ENCODE measurements at regions not wholly inside any gene's neighbourhood (a gene's known extent, or its start where the extent isn't known, plus 50 kb on each side); places are given as distances from the start of the nearest gene placed in this dataset.
"Not testable (repeated sequence)": the region's sequence is repeated elsewhere in the genome, so short reads cannot be mapped to it uniquely, and the experiment has no call there.

DNA sequence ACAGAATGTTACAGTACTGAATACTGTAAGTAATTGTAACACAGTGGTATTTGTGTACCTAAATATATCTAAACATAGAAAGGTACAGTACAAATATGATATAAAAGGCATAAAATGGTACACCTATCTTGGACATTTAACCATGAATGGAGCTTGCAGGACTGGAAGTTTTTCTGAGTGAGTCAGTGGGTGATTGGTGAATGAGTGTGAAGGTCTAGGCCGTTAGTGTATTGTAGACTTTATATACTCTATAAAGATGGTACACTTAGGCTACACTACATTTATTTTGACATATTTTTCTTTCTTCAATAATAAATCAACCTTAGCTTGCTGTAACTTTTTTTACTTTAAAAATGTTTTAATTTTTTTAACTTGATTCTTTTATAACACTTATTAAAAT is 422.5 kb upstream of the FSTL5 start:
- no peak for DNase-seq

DNA sequence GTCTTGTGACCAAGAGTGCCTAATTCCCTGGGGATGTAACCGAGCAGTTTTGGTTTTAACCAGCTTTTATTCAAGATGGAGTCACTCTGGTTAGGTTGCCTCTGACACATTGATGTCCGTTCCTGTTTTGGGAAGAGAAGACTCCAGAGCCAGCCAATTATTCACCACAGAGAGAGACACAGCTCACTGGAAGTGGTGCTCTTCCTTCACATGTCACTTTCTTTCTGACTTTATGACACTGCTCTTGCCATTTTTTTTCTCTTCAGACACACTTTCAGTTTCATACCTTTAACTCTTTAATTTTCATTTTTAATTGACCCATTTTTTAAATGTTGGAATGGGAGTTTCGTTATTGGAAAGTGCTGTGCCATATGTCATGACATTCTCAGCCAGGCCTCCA is 418.4 kb upstream of the FSTL5 start:
- DNase-seq, result no peak

GRCh38 chr4:162565730-162566129 is 401.9 kb upstream of the FSTL5 start:
- no peak for DNase-seq

- no peak for DNase-seq
These were observed 396.3 kb upstream of the FSTL5 start for GRCh38 chr4:162560073-162560472.

- no peak for DNase-seq
These were observed 393.8 kb upstream of the FSTL5 start for GRCh38 chr4:162557516-162558106.

- no peak for DNase-seq
These were observed 371.3 kb upstream of the FSTL5 start for GRCh38 chr4:162535121-162535520.

GRCh38 chr4:162523171-162523570 is 359.4 kb upstream of the FSTL5 start:
- no peak for DNase-seq

DNA sequence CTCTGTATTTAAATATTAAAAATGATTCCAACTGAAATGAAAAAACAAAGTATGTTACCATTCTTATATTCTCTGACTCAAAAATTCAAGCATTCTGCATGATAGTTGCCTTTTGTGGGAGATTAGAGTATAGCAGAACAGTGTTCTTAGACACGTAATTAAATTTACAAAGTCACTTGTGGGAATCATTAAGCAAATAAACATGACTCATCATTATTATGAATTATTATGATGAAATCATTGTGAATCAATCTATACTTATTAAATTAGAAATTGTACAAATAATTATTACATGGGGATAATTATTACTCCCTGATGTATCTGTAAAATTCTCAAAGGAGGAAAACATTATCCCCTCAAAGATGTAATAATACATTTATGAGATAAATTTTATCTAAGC is 358.9 kb upstream of the FSTL5 start:
- DNase-seq, result no peak

DNA sequence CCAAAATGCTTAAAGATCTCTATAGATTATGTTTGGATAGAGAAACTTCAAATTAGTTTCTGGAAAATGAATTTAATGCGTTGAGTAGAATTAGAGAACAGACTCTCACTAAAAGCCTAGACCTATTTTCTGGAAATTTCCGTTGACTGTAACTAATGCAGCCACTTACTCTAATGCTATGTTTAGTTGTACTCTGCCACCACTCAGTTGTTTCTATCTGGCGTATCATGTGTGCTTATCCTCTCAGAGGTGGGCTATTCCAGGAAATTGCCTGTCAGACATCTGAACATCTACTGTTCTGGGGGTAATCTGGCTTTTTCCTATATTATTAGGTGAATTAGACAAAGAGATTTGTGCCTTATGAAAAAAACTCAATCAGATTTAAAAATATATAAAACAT is 347.1 kb upstream of the FSTL5 start:
- no peak for DNase-seq

DNA sequence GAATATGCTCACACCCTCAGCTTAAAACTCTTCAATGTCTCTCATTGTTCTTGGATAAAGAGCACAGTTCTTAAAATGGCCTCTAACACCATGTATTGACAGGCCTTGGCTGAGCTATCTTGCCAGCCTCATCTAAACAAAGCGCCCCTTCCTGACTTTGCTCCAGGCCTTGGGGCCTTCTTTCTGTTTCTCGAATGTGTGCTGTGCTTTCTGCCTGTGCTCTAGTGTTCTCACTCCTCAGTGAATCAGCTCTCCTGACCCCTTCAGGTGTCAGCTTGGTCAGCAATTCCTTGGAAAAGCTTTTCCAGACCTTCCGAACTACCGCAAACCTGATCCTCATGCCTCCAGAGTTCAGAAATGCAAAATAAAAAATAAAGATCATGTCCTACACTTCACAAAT is 346.3 kb upstream of the FSTL5 start:
- DNase-seq, result no peak

- no peak for DNase-seq
These were observed 345.5 kb upstream of the FSTL5 start for GRCh38 chr4:162509333-162509732.

GRCh38 chr4:162506253-162506652 is 342.5 kb upstream of the FSTL5 start:
- no peak for DNase-seq

GRCh38 chr4:162503868-162504267 is 340.1 kb upstream of the FSTL5 start:
- DNase-seq, result no peak

GRCh38 chr4:162502109-162502508 is 338.3 kb upstream of the FSTL5 start:
- DNase-seq, result no peak

GRCh38 chr4:162499478-162499877 is 335.7 kb upstream of the FSTL5 start:
- DNase-seq, result no peak

DNA sequence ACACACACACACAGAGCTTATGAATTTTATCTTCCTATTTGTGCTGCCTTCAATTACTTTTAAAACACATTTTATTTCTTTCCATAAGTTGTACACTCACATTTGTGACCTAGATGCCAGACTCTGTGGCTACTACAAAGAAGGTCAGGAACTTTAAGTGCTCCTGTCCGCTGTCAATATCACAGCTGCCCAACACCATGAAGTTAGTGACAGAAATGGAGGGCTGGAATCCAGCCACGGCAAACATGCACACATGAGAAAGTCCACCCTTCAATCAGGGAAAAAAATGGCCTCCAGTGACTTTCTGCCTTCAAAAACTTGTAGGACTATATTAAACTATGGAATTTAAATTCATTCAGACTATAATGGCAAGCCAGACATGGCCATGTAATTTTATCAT is 334.4 kb upstream of the FSTL5 start:
- no peak for DNase-seq

DNA sequence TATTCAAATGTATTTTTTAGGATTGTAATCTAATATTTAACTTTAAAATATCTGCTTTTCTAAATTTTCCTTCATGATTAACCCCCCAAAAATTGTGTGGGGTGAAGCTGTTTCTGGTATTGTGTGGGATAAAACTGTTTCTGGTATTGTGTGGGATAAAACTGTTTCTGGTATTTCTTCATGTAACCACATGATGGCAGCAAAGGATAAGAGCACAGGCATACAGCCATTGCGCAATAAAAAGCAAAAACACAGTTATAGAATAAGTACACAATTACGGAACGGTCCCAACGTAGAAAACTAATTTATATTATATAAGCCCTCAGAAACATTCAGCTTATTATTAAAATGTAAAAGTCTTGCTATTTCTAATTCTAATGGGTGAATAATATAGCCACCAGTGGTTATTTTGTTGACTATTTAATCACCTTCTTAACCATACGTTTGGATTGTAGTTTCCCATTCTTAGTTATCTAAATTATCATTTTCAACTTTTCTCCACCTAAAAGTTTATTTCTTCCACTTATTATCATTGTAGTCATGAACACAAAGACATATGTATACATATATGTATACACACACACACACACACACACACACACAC is 333.9 kb upstream of the FSTL5 start:
- peak in 1 of 2 experiments; percentile 20 for DNase-seq

DNA sequence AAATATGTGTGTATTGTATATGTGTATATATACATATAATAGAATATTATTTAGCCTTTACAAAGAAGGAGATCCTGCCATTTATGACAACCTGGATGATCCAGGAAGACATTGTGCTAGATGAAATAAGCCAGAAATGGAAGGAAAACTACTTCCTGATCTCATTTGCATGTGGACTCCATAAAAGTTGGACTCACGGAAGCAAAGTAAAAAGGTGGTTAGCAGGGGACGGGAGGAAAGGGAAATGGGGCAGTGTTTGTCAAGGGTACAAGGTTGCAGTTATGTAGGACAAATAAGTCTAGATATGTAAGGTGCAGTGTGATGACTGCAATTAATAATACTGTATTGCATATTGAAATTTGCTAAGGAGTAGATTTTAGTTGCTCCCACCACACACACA is 331.1 kb upstream of the FSTL5 start:
- no peak for DNase-seq

DNA sequence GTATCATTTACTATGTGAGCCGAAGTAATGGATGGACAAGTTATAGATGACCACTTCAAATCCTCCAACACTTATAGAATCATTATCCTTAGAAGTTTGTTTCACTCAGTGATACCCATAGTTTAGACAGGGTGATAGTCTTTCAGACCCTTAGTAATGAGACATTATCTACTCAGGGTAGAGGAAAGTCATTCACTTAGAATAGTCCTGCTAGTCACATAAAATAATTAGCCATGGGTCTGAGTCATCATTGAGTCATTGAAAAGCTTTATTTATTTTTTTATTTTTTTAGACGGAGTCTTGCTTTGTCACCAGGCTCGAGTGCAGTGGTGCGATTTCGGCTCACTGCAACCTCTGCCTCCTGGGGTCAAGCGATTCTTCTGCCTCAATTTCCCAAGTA is 321.7 kb upstream of the FSTL5 start:
- no peak for DNase-seq

GRCh38 chr4:162475246-162475645 is 311.4 kb upstream of the FSTL5 start:
- DNase-seq, result no peak

GRCh38 chr4:162469977-162470376 is 306.2 kb upstream of the FSTL5 start:
- no peak for DNase-seq

- DNase-seq, result not testable (repeated sequence)
These were observed 301.6 kb upstream of the FSTL5 start for GRCh38 chr4:162465356-162465755.

- peak in 1 of 2 experiments; percentile 2 for DNase-seq
These were observed 298.2 kb upstream of the FSTL5 start for GRCh38 chr4:162461952-162462351.

DNA sequence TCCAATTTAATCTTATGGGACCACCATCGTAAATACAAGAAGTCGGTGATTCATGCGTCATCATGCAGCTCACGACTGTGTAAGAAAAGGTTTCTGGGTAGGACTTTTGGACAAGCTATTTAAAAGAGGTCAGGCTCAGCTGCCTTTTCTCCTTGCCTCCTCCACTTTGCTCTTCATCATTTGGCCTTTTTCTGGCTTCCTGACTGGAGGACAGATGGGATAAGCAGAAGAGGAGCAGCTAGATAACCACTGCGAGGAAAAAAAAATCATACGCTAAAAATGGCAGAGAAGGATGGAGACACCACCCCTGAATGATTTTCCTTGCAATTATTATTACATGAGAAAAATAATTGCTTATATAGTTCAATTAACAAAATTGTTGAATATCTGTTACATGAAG is 294.3 kb upstream of the FSTL5 start:
- no peak for DNase-seq

All from SW 1271 (cell line).